HepG2 (cell line): ENCODE measurements at regions not wholly inside any gene's neighbourhood (a gene's known extent, or its start where the extent isn't known, plus 50 kb on each side); places are given as distances from the start of the nearest gene placed in this dataset.

Source experiments
- ATAC-seq: fragments of 200-7000 bp; cut with Tn5 transposase; 3 replicates; pipeline ENCODE4 v1.9.1; 2020; ENCODE audit warnings: mild to moderate bottlenecking, moderate library complexity
- BruUV-seq: library from RNA; stranded (reverse); fragments of 400-500 nt; replicated peaks from 2 replicates; lab custom pipeline; 2021; lab: Mats Ljungman, UMichigan
- CTCF ChIA-PET: fragments of 300-600 bp; formaldehyde crosslinking; extraction: SDS; loops from one replicate; lab custom pipeline; 2021; ENCODE audit warnings: low total read pairs, inconsistent platforms, low intra/inter-chr PET ratio; lab: Yijun Ruan, JAX
- POLR2A ChIA-PET: fragments of 350-600 bp; sonication (Branson Sonifier 250); formaldehyde crosslinking; loops from one replicate; lab custom pipeline; 2020; ENCODE audit warnings: antibody characterized with exemption, inconsistent platforms; lab: Yijun Ruan, JAX
- DNase-seq: peaks from one replicate; pipeline ENCODE4 v3.0.0-alpha.2; 2015; ENCODE audit warnings: low spot score
- FAIRE-seq: peaks from 3 replicates; lab custom pipeline; 2011; peaks lifted over from hg19 to GRCh38; lab: Jason Lieb, UNC
- H2AFZ ChIP-seq: one replicate; pipeline ENCODE4 v1.6.1; 2011; ENCODE audit warnings: low read length, inconsistent platforms
- H3K27ac ChIP-seq: fragments of 300-600 bp; 3 replicates; pipeline ENCODE4 v1.8.0; 2011; ENCODE audit warnings: mixed run types, mild to moderate bottlenecking, mixed read lengths, low read length, inconsistent platforms; ENCODE audit not compliant: insufficient read depth; ENCODE audit errors: extremely low read length
- H3K27me3 ChIP-seq, 2 experiments: fragments of 200-600 bp in 1 of 2; 2 replicates in 1 of 2; 3 replicates in 1 of 2; pipeline versions ENCODE4 v1.6.0 to v1.8.0; 2011; ENCODE audit warnings: low read length in 2 of 2, mild to moderate bottlenecking in 2 of 2, moderate library complexity in 2 of 2, inconsistent platforms in 1 of 2; ENCODE audit not compliant: insufficient read depth in 2 of 2, control insufficient read depth in 1 of 2
- H3K36me3 ChIP-seq, 2 experiments: fragments of 200-600 bp in 1 of 2; replicated peaks in 1 of 2; 2 replicates in 1 of 2; 3 replicates in 1 of 2; pipeline versions ENCODE4 v1.5.1 to v1.8.0; 2011; ENCODE audit warnings: low read length in 2 of 2, inconsistent platforms in 1 of 2; ENCODE audit not compliant: insufficient read depth in 2 of 2, control insufficient read depth in 1 of 2
- H3K4me1 ChIP-seq: 2 replicates; pipeline ENCODE4 v1.5.1; 2012; ENCODE audit warnings: low read length, inconsistent platforms; ENCODE audit not compliant: insufficient read depth
- H3K4me2 ChIP-seq: 2 replicates; pipeline ENCODE4 v1.6.0; 2011; ENCODE audit warnings: low read depth, low read length, inconsistent platforms
- H3K4me3 ChIP-seq, 3 experiments: fragments of 200-600 bp in 1 of 3; sonication (generic), shearing (Covaris generic) in 1 of 3; replicated peaks in 1 of 3; 2 replicates each; pipeline ENCODE4 v1.5.1; 2011 to 2016; ENCODE audit warnings: low read length in 3 of 3, inconsistent platforms in 2 of 3, low read depth in 2 of 3, mild to moderate bottlenecking in 2 of 3, control low read depth in 1 of 3, mixed read lengths in 1 of 3; ENCODE audit not compliant: insufficient read depth in 1 of 3
- H3K79me2 ChIP-seq: one replicate; pipeline ENCODE4 v1.6.1; 2011; ENCODE audit warnings: low read length, inconsistent platforms; ENCODE audit not compliant: insufficient read depth
- H3K9ac ChIP-seq: 2 replicates; pipeline ENCODE4 v1.6.0; 2011; ENCODE audit warnings: mild to moderate bottlenecking, low read depth, low read length, inconsistent platforms; ENCODE audit not compliant: insufficient read depth
- H3K9me3 ChIP-seq: 2 replicates; pipeline ENCODE4 v1.5.1; 2012; ENCODE audit warnings: mild to moderate bottlenecking, low read length
- H4K20me1 ChIP-seq: 2 replicates; pipeline ENCODE4 v1.6.0; 2011; ENCODE audit warnings: inconsistent platforms, mild to moderate bottlenecking, low read length, moderate library complexity; ENCODE audit not compliant: insufficient read depth
- AGO2 ChIP-seq: fragments of 200-400 bp; formaldehyde crosslinking; optimal IDR thresholded peaks from 2 replicates; pipeline ENCODE3; 2017; ENCODE audit warnings: mild to moderate bottlenecking, low read depth, low read length, moderate library complexity
- MXI1 ChIP-seq: IDR thresholded peaks from 3 replicates; pipeline ENCODE4 v1.6.1; 2012; ENCODE audit warnings: low read depth, low read length, inconsistent platforms, borderline replicate concordance
- SALL2 ChIP-seq: sonication (generic); formaldehyde crosslinking; IDR thresholded peaks from 2 replicates; pipeline ENCODE4 v1.8.1; 2023; ENCODE audit warnings: mild to moderate bottlenecking, missing genetic modification reagents, inconsistent platforms
- SIX4 ChIP-seq: sonication (generic); formaldehyde crosslinking; IDR thresholded peaks from 2 replicates; pipeline ENCODE4 v1.4.0; 2020; ENCODE audit warnings: missing genetic modification reagents
- SMAD3 ChIP-seq: sonication (generic); formaldehyde crosslinking; IDR thresholded peaks from 2 replicates; pipeline ENCODE4 v1.4.0; 2020; ENCODE audit warnings: missing genetic modification reagents
- SSRP1 ChIP-seq: IDR thresholded peaks from 2 replicates; pipeline ENCODE4 v1.6.1; 2016; ENCODE audit warnings: control low read depth
- TEAD3 ChIP-seq: optimal IDR thresholded peaks from 2 replicates; pipeline ENCODE3; 2016; ENCODE audit warnings: borderline replicate concordance
- ZFX ChIP-seq: sonication (generic); formaldehyde crosslinking; IDR thresholded peaks from 2 replicates; pipeline ENCODE4 v1.4.0; 2020; ENCODE audit warnings: mild to moderate bottlenecking, low read depth, missing genetic modification reagents, moderate library complexity
- ZMYM3 ChIP-seq: sonication (generic); formaldehyde crosslinking; IDR thresholded peaks from 2 replicates; pipeline ENCODE4 v1.5.1; 2020; ENCODE audit warnings: mild to moderate bottlenecking, missing genetic modification reagents
- ZNF335 ChIP-seq: sonication (generic); formaldehyde crosslinking; IDR thresholded peaks from 2 replicates; pipeline ENCODE4 v1.4.0; 2020; ENCODE audit warnings: missing genetic modification reagents
- WGBS: methylation state at CpG from one replicate; pipeline ENCODE4 v1.1.6; 2017; ENCODE audit warnings: low lambda C conversion rate; 5-methylcytosine and 5-hydroxymethylcytosine counted together
- in situ Hi-C: cut with HindIII; loops from 2 replicates; pipeline ENCODE4 v1.10.0; 2017; ENCODE audit warnings: low pct_unique_long_range_greater_than_20kb; ENCODE audit not compliant: extremely low pct_ligation_motif_present
- intact Hi-C: fragments of 100-400 bp; cut with micrococcal nuclease; formaldehyde crosslinking; loops from one replicate; pipeline ENCODE4 v1.10.0; 2022; ENCODE audit not compliant: unreplicated experiment
- TF ChIP-seq, protein P1 (sequence below): sonication (generic); formaldehyde crosslinking; IDR thresholded peaks from 2 replicates; pipeline ENCODE4 v1.9.0; 2021; ENCODE audit warnings: missing genetic modification reagents, borderline replicate concordance
- TF ChIP-seq, protein P2 (sequence below): IDR thresholded peaks from 2 replicates; pipeline ENCODE4 v1.6.1; 2018; ENCODE audit warnings: missing genetic modification reagents
- TF ChIP-seq, protein P3 (sequence below): IDR thresholded peaks from 2 replicates; pipeline ENCODE4 v1.6.1; 2016
- TF ChIP-seq, protein P4 (sequence below): sonication (generic); formaldehyde crosslinking; IDR thresholded peaks from 2 replicates; pipeline ENCODE4 v1.4.0; 2020; ENCODE audit warnings: missing genetic modification reagents
- TF ChIP-seq, protein P5 (sequence below): IDR thresholded peaks from 2 replicates; pipeline ENCODE4 v1.6.1; 2016; ENCODE audit warnings: missing compliant biosample characterization, missing genetic modification reagents, borderline replicate concordance

DNA sequence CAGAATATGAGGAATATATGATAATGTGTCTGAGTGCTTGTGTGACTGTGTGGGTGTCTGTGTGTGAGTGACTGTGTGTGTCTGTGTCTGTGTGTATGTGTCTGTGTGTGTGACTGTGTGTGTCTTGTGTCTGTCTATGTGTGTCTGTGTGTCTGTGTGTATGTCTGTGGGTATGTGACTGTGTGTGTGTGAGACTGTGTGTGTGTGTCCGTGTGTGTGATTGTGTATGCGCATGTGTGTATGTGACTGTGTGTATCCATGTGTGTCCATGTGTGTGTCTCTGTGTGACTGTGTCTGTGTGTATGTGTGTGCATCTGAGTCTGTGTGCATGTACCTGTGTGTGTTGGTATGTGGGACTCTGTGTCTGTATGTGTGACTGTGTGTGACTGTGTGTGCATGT lies 1361.2 kb upstream of the TMEM132C start (continued):
- TF ChIP-seq, protein P1, sequence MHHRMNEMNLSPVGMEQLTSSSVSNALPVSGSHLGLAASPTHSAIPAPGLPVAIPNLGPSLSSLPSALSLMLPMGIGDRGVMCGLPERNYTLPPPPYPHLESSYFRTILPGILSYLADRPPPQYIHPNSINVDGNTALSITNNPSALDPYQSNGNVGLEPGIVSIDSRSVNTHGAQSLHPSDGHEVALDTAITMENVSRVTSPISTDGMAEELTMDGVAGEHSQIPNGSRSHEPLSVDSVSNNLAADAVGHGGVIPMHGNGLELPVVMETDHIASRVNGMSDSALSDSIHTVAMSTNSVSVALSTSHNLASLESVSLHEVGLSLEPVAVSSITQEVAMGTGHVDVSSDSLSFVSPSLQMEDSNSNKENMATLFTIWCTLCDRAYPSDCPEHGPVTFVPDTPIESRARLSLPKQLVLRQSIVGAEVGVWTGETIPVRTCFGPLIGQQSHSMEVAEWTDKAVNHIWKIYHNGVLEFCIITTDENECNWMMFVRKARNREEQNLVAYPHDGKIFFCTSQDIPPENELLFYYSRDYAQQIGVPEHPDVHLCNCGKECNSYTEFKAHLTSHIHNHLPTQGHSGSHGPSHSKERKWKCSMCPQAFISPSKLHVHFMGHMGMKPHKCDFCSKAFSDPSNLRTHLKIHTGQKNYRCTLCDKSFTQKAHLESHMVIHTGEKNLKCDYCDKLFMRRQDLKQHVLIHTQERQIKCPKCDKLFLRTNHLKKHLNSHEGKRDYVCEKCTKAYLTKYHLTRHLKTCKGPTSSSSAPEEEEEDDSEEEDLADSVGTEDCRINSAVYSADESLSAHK = no peak
- TF ChIP-seq SALL2 = no peak
- no peak for TF ChIP-seq ZMYM3 (CRISPR knock-in tag)
- TF ChIP-seq ZFX = no peak
- TF ChIP-seq, protein P2, sequence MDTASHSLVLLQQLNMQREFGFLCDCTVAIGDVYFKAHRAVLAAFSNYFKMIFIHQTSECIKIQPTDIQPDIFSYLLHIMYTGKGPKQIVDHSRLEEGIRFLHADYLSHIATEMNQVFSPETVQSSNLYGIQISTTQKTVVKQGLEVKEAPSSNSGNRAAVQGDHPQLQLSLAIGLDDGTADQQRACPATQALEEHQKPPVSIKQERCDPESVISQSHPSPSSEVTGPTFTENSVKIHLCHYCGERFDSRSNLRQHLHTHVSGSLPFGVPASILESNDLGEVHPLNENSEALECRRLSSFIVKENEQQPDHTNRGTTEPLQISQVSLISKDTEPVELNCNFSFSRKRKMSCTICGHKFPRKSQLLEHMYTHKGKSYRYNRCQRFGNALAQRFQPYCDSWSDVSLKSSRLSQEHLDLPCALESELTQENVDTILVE = no peak
- TF ChIP-seq SSRP1 (CRISPR knock-in tag) = no peak
- no peak for TF ChIP-seq MXI1
- TF ChIP-seq SIX4 (CRISPR knock-in tag) = no peak
- TF ChIP-seq, protein P3, sequence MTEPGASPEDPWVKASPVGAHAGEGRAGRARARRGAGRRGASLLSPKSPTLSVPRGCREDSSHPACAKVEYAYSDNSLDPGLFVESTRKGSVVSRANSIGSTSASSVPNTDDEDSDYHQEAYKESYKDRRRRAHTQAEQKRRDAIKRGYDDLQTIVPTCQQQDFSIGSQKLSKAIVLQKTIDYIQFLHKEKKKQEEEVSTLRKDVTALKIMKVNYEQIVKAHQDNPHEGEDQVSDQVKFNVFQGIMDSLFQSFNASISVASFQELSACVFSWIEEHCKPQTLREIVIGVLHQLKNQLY (CRISPR knock-in tag) = no peak

DNA sequence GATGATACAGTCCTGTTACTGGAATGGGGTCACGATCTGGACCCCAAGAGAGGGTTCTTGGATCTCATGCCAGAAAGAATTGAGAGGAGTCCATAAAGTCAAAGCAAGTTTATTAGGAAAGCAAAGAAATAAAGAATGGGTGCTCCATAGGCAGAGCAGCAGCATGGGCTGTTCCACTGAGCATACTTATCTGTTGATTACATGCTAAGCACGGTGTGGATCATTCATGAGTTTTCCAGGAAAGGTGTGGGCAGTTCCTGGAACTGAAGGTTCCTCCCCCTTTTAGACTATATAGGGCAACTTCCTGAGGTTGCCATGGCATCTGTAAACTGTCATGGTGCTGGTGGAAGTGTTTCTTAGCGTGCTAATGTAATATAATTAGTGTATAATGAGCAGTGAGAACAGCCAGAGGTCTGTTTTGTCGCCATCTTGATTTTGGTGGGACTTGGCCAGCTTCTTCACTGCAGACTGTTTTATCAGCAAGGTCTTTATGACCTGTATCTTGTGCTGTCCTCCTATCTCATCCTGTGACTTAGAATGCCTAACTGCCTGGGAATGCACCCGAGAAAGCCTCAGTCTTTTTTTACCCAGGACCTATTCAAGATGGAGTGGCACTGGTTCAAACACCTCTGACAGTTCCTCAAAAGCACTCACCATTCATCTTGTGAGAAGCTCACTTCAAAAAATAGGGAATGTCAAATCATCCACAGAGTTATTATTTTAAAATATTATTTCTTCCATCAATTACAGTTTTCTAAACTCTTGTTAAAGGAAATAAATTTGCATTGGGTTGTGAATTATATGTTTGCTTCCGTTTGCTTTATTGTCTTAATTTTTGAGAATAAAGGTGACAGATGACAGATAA lies 1358.8 kb upstream of the TMEM132C start:
- DNase-seq = no peak
- WGBS = 1% methylated on average over 6 of the region's 6 CpGs
- no TSS peak for BruUV-seq
- Histone ChIP-seq H3K36me3 (no peaks in the 10 kb centered on the region), H3K4me3 (no peak overlapping the region), H3K4me1 (no peaks in the 10 kb centered on the region), H3K27me3 (no peaks in the 10 kb centered on the region), H3K9ac (no peak overlapping the region), H3K79me2 (no peaks in the 10 kb centered on the region), H4K20me1 (no peaks in the 10 kb centered on the region), H3K4me2 (no peak overlapping the region), H2AFZ (no peak overlapping the region), H3K9me3 (peaks cover 84% of the 10 kb centered on the region), H3K27ac (no peak overlapping the region)
- intact Hi-C loops = no loop called here
- ATAC-seq = no peak
- ChIA-PET CTCF (no interaction called here), POLR2A (no interaction called here)
- in situ Hi-C loops = no loop called here
- no peak for FAIRE-seq
- no peak for TF ChIP-seq SMAD3 (CRISPR knock-in tag)
- TF ChIP-seq, protein P4, sequence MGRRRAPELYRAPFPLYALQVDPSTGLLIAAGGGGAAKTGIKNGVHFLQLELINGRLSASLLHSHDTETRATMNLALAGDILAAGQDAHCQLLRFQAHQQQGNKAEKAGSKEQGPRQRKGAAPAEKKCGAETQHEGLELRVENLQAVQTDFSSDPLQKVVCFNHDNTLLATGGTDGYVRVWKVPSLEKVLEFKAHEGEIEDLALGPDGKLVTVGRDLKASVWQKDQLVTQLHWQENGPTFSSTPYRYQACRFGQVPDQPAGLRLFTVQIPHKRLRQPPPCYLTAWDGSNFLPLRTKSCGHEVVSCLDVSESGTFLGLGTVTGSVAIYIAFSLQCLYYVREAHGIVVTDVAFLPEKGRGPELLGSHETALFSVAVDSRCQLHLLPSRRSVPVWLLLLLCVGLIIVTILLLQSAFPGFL = no peak
- TF ChIP-seq ZNF335 = no peak
- TF ChIP-seq AGO2 = no peak
- TF ChIP-seq, protein P5, sequence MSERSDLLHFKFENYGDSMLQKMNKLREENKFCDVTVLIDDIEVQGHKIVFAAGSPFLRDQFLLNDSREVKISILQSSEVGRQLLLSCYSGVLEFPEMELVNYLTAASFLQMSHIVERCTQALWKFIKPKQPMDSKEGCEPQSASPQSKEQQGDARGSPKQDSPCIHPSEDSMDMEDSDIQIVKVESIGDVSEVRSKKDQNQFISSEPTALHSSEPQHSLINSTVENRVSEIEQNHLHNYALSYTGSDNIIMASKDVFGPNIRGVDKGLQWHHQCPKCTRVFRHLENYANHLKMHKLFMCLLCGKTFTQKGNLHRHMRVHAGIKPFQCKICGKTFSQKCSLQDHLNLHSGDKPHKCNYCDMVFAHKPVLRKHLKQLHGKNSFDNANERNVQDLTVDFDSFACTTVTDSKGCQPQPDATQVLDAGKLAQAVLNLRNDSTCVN (CRISPR knock-in tag) = no peak
- no peak for TF ChIP-seq TEAD3 (CRISPR knock-in tag)
